GM18511 (cell line): ENCODE measurements at regions not wholly inside any gene's neighbourhood (a gene's known extent, or its start where the extent isn't known, plus 50 kb on each side); places are given as distances from the start of the nearest gene placed in this dataset.
"Not testable (repeated sequence)": the region's sequence is repeated elsewhere in the genome, so short reads cannot be mapped to it uniquely, and the experiment has no call there.

Experiments
- ATAC-seq: cut with Tn5 transposase; IDR thresholded peaks from one replicate; pipeline ENCODE4 v1.9.1; 2021; ENCODE audit warnings: mild to moderate bottlenecking, moderate library complexity; ENCODE audit not compliant: unreplicated experiment

DNA sequence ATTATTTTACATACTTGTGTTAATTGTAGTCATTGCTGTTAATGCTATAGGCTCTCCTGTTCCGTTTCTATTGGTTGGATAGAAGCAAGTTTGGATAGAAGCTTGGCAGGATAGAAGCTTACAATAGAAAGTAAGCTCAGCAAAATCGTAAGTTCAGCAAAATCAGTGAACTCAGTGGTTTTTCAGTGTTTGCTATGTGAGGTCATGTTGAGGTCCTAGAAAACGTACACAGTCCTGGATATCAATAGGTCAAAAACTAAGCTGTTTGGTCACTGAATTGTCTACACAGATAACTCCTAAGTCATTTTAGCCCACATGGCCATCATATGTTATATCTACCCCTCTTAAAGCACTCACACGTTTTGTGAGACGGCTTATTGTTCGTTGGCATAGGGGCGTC lies 299.4 kb downstream of the MAN2A1 start:
- no peak for ATAC-seq

DNA sequence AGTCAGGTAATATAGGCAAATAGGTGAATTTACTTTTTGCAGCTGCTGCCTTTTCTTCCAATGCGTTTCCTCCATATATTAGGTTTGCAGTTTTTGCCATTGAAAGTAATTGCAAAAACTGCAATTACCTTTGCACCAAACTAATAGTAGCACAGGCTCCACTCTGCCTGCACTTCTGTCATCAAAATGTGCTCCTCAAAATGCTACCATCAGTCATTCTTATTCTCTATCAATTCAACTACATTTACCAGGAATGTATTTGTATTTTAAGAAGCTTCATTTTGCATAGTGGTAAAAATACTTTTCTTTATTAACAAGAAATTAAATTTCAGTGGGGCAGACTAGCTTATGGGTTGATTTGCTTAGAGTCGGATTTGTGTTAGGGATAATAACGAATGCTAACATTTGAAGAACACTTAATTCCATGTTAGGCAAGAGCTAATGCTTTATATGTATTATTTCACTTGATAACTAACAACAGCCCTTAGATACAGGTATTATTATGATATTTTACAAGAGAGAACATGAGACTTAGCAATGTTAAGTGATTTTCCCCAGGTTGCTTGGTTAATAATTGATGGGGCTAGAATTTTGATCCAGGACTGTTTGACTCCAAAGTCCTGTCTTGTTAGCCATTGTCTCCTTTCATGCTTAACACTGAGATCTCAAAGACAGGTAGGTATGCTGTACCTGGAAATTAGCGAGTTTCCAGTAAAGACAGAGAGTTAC lies 300.4 kb downstream of the MAN2A1 start:
- ATAC-seq = no peak

DNA sequence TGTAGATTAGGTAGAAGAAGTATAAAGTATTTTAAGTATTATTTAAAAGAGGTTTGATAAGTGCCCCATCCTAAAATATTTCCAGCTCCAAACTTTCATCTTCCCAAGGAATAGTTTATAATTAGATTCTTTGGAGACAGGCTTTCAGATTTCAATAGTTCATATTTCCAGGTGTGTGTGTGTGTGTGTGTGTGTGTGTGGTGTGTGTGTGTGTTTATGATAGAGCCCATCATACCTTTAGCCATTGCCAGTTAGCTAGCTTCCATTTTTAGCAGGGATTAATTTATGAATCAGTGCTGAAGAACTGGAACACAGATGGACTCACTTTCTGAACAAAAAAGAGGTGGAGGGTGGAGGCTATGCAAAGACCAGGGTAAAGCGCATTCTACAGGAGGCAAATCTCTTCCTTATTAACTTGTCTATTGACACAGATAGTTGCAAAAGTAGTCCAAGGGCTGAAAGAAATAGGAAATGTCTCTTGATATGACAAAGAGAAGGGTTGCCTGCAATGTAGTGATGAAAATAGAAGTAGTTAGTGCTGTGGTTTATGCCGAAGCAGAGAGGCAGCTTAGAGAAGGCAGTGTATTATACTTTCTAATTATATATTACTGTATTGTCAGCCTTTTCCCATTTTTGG lies 301.1 kb downstream of the MAN2A1 start:
- no peak for ATAC-seq

DNA sequence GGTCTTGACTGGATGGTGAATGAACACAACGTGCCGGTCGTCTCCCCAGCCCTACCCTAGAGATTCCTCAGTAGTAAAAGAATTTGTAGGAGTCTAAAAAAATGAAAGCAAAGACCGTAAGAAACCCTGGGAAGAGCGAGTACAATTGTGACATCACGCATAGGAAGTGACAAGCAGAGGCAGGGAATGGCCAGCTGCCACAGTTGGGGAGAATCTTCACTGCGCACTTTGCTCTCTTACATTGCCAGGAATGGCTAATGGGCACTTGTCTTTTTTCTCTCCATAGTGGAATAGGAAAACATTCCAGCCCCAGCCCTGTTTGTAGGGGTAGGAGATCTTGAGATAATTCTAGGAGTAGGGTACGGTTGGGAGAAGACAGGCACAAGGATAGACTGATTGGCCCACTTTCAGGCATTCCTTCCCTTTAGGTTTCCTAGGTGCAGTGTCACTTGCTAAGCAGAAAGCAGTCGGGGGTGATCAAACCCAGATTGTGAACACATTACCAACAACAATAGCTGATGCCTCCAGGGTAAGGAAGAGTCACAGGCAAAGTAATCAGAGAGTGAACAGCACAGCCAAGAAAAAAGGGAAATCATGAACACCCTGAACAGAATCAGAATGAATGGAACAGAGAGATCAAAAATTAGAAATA lies 302.7 kb downstream of the MAN2A1 start:
- ATAC-seq = no peak

DNA sequence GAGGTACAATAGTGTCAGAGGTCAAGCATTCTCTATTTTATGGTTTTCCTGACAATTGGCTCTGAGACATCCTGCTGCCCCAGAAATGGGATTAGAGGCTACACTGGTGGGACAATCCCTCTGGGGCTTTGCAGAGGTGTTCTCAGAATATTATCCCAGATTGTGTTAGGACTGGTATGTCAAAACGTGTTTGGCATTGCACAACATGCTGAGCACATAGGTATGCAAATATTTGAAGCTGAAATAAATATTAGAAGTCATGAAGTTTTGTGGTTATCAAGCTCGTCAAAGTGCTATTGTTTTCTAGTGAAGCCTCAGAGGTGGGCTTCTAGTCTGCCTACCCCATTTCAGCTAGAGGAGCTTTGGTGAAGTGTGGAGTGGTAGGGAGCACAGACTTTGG lies 304.4 kb downstream of the MAN2A1 start:
- no peak for ATAC-seq

DNA sequence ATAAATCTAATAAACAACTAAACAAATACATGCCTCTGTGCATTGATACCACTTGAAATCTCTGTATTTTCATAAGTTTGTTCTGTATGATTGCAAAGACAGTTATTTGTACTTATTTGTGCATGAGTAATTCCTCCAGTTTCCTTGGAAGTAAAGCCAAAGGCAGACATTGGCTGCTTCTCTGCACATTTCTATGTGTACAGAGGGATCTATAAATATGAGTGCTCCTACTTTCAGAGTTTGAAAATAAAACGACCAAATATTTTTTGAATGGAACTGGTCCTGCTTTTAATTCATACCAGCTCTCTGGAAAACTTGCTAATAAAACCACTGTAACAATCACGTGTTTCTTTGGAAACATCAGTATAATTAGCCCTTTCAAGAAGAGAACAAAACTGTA lies 306.5 kb downstream of the MAN2A1 start:
- ATAC-seq = no peak

DNA sequence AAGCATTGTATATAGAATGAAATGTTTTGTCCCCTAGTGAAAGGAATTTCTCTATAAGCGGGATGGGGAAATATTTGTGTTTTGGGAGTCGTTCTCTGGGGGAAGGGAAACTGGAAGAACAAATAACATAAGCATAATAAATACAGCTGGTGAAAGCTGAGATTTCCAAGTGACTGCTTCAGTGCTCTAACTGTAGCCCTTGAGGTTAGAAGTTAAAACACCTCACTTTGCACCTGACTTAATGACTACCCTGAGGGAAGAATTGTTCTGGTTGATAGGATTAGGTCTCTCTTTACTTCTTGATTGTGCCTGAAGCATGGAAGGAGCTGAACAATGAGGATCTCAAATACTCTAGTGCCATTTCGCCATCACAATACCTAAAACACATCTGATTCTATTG lies 307.4 kb downstream of the MAN2A1 start:
- no peak for ATAC-seq

DNA sequence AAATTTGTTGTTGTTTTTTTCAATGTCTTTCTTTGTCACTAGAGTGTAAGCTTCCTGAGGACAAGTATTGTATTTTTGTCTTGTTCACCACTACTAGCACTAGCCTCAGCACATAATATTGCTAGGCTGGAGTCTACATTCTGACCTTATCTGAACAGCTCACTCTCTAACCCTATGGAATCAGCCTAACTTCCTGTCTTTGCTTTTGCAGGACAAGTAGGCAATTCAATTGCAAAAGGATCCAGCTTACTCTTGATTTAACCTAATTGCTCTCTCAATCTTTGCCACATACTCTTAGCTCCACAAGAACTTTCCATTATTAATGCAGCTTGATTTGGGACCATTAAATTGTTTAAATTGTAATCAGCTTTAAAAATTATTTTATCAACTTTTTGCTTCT lies 308.5 kb downstream of the MAN2A1 start:
- no peak for ATAC-seq

DNA sequence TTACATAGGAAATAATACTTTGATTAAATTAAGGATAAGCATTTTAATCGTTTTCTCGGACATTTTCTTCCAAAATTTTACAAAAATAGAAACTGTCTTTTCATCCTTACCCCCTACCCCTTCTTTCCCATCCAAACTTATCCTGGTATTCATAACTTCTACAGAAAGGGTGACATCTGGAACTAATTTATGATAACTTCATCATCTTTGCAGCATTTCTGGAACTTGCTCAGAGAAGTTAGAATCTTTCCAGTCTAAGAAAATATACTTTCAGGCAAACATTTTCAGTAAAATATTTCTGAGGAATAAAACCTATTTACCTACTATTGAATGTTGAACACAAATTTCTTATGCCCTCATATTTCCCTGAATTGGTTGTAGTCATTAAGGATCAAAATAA lies 309.0 kb downstream of the MAN2A1 start:
- no peak for ATAC-seq

DNA sequence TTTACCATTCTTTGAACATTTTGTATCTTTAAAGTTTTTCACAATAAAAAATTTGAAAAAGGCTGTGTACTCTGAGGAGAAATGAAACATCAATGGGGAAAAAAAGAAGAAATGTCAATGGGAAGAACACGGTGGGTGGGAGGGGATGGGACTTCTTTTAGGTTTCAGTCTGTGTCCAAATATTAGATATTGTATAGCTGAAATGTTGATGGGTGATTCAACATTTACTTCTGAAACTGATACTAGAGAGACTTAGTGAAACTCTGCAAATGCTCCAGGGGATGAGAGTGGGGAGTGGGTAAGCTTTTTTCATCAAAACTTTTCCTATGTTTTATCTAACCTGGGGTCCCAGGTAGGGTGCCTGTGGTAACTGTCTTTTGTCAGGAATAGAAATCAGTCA lies 311.9 kb downstream of the MAN2A1 start:
- ATAC-seq = no peak

DNA sequence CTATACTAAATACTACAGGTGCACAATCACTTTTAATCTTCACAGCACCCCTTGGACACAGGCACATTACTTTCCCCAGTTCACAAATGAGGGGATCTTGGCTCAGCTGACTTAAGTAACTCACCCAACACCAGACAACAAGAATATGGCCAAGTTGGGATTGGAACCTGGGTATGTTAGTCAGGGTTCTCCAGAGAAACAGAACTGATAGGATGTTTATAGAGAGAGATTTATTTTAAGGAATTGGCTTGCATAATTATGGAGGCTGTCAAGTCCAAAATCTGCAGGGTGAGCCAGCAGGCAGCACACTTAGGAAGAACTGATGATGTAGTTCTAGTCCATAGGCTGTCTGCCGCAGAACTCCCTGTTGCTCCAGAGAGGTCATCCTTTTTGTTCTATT lies 312.9 kb downstream of the MAN2A1 start:
- no peak for ATAC-seq

DNA sequence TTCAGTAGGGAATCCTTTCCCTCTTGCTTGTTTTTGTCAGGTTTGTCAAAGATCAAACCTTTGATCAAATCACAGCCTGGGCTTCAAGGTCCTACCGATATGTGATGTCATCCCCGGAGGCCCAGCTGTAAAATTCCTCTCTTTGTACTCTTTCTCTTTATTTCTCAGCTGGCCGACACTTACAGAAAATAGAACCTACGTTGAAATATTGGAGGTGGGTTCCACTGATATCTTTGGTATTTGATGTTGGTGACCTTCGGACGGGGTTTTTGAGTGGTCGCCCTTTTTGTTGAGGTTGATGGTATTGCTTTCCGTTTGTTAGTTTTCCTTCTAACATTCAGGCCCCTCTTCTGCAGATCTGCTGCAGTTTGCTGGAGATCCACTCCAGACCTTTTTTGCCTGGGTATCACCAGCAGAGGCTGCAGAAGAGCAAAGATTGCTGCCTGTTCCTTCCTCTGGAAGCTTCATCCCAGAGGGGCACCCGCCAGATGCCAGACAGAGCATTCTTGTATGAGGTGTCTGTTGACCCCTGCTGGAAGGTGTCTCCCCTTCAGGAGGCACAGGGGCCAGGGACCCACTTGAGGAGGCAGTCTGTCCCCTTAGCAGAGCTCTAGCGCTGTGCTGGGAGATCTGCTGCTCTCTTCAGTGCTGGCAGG lies 316.3 kb downstream of the MAN2A1 start:
- ATAC-seq = not testable (repeated sequence)

DNA sequence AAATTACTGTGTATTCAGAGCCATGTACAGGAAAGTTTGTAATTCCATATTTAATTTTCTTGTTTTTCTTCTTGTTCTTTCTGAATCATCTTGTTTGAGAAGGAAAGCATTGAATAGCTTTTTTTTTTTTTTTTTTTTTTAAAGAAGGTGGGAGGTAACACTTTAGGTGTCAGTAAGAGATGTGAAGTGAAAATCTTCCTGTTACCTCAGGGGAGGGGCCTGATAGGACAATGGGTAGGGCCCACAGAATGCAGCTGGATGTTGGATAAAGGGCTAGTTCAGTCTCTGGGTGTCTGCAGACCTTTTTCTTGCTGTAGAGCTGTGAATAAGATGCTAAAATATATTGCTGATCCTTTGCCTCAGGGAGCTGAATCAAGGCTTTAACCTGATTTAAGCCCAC lies 317.4 kb downstream of the MAN2A1 start:
- ATAC-seq = no peak

DNA sequence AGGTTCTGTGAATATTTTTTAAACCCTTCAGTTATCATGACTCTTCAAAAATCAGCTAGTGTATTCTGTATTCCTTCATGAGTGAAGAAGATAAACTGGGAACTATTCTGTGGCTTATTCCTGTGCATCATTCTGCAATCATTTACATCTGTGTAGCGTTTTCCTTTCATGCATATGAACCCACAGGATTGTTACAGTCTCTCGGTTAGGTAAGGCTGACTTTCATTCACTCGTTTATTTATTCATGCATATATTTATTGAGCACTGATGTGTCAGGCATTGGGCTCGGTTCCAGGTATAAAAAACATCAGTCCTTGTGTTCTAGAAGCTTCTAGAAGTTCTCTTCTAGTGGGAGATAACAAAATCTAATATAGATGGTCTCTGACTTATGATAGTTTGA lies 318.4 kb downstream of the MAN2A1 start:
- no peak for ATAC-seq

DNA sequence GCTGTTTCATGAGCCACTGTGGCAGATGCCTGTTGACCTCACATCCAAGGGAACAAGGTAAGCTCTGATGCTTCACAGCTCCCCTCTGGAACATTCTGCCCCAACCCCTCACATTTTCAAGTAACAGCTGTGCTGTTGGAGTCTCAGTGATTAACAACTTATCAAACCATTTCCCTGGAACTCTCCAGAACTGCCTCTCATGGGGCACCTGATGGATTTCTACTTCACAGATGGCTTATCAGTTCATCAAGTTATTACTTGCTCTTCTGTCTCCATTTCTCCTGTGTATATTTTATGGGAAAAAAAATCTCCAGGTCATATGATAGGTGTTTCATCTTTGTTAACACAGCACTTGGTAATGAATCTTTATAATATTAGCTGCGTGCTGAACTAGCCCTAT lies 322.4 kb downstream of the MAN2A1 start:
- ATAC-seq = no peak

DNA sequence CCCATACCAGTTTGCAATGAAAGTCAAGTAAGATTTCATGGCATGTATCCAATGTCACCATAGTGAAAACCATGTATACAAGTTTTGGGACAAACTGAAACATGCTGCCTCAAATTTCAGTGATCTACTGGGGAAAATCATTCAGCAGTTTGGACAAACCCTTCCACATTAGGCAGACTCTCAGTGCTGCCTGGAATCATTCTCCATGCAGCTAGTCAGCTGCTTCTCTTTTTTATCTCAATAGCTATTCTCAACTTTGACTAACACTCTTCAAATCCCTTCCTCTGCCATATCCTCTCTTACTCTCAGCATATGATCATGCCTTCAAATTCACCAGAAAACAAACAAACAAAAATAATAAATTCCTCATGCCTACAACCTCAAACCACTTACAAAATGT lies 323.3 kb downstream of the MAN2A1 start:
- ATAC-seq = no peak

DNA sequence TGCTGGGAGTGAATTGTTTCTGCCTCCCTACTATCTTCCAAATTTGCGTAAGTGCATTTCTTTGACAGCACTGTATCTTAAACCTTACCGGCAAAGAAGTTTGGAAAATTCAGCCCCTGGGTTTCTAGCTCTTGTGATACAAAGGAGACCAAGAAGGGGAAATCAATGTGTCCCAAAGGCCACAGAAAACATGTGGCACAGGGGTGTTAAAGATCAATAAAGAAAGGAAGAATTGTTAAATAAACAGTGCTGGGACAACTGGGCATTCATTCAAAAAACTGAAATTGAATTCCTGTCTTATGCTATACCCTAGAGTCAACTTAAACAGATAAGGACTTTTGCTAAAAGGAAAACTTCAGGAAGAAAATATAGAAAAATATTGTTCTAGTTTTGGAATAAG lies 328.1 kb downstream of the MAN2A1 start:
- no peak for ATAC-seq

DNA sequence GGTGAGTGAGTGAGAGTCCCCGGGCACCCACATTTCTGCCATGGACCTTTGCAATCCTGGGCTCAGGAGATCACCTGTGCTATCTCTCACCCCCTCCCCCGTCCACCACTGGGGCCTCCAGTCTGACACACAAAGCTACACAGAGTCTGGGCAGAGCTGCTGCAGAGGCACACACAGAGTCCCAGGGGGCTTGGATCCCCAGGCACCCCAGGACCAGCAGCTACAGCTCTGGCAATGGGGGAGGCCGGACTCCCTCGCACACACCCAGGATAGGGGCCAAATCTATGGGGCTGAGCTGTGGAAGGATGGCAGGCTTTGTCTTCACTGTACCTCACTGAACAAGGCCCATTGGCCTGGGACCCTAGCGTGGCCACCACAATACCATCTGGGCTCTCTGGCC lies 328.8 kb downstream of the MAN2A1 start:
- no peak for ATAC-seq

DNA sequence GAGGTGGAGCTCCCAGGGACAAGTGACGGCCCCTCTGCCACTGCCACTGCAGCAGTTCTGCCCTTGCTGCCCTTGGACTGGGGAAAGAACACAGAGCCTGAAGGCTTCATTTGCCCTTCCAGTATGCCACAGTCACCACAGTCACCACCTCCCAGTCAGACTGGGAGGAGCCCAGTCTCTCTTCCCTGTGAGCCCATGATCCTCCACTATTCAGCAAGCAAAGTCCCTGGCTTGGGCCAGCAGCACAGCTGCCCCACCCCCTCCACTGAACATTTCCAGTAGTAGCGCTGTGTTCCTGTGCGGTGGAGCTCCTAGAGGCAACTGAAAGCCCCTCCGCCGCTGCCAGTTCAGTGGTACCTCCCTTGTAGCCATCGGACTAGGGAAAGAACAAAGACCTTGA lies 329.4 kb downstream of the MAN2A1 start:
- ATAC-seq = no peak

DNA sequence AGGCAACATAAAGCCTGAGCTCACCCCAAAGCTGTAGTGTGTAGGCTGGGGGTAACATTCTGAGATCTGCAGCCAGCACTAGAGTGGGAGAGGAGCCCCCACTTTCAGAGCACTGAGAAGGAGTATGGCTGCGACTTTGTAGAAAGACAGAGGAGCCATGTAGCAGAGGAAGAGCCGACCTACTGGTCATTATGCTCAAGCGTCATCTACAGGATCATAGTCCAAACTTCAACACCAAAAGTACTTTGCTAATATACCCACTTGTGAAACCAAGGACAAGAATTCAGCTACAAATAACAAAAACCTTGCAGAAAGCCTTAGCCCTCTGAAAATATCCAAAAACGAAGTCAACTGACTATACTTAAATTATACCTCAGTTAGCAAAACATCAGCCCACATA lies 330.1 kb downstream of the MAN2A1 start:
- ATAC-seq = no peak

DNA sequence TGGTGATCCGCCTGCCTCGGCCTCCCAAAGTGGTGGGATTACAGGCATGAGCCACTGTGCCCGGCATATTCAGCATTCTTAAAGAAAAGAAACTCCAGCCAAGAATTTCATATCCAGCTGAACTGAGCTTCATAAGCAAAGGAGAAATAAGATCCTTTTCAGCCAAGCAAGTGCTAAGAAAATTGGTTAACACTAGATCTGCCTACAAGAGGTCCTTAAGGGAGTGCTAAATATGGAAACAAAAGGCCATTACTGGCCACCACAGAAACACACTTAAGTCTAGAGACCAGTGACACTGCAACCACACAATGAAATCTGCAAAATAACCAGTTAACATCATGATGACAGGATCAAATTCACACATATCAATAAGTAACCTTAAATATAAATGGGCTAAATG lies 331.5 kb downstream of the MAN2A1 start:
- ATAC-seq = no peak

DNA sequence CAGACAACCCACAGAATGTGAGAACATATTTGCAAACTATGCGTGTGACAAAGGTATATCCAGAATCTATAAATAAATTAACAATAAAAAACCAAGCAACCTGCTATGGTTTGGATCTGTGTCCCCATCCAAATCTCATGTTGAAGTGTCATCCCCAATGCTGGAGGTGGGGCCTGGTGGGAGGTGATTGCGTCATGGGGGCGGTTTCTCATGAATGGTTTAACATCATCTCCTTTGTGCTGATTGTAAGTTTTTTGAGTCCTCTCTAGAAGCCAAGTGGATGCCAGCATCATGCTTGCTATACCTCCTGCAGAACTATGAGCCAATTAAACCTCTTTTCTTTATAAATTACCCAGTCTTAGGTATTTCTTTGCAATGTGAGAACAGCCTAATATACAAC lies 335.4 kb downstream of the MAN2A1 start:
- no peak for ATAC-seq
